H1 (cell line): ENCODE measurements at regions not wholly inside any gene's neighbourhood (a gene's known extent, or its start where the extent isn't known, plus 50 kb on each side); places are given as distances from the start of the nearest gene placed in this dataset.

ENCODE experiments used
- CTCF ChIA-PET: fragments of 300-600 bp; sonication (Branson Sonifier 250); formaldehyde crosslinking; loops from one replicate; lab custom pipeline; 2021; ENCODE audit not compliant: partially characterized antibody; lab: Charles Lee
- POLR2A ChIA-PET: fragments of 300-600 bp; sonication (Branson Sonifier 250); formaldehyde crosslinking; loops from one replicate; lab custom pipeline; 2021; ENCODE audit warnings: inconsistent platforms; ENCODE audit not compliant: partially characterized antibody; lab: Charles Lee
- DNase-seq, 2 experiments: peaks; one replicate each; pipeline versions ENCODE4 v3.0.0 to v3.0.0-alpha.2; 2010 to 2022; ENCODE audit warnings: low spot score in 2 of 2, low read depth in 1 of 2, mixed read lengths in 1 of 2
- FAIRE-seq: peaks from 2 replicates; lab custom pipeline; 2011; peaks lifted over from hg19 to GRCh38; lab: Jason Lieb, UNC
- H2AFZ ChIP-seq: 2 replicates; pipeline ENCODE4 v1.8.1; 2012; ENCODE audit warnings: low read length, inconsistent platforms
- H2AK5ac ChIP-seq: 2 replicates; pipeline ENCODE4 v1.6.1; 2013; ENCODE audit warnings: low read depth, low read length
- H2BK120ac ChIP-seq: replicated peaks from 2 replicates; pipeline ENCODE3; 2013; ENCODE audit warnings: low read depth, low read length, inconsistent platforms
- H2BK12ac ChIP-seq: 2 replicates; pipeline ENCODE4 v1.6.1; 2013; ENCODE audit warnings: low read depth, low read length
- H2BK15ac ChIP-seq: 2 replicates; pipeline ENCODE4 v1.6.1; 2013; ENCODE audit warnings: low read length
- H2BK20ac ChIP-seq: 2 replicates; pipeline ENCODE4 v1.6.1; 2013; ENCODE audit warnings: low read length
- H2BK5ac ChIP-seq: 2 replicates; pipeline ENCODE4 v1.6.1; 2013; ENCODE audit warnings: low read depth, low read length
- H3K14ac ChIP-seq: 2 replicates; pipeline ENCODE4 v1.6.1; 2013; ENCODE audit warnings: inconsistent platforms; ENCODE audit not compliant: insufficient read length
- H3K18ac ChIP-seq: 2 replicates; pipeline ENCODE4 v1.6.1; 2013; ENCODE audit warnings: low read length; ENCODE audit errors: extremely low read depth
- H3K23ac ChIP-seq: 2 replicates; pipeline ENCODE4 v1.6.1; 2013; ENCODE audit warnings: inconsistent platforms; ENCODE audit not compliant: insufficient read length
- H3K23me2 ChIP-seq: 2 replicates; pipeline ENCODE4 v1.6.1; 2013; ENCODE audit warnings: low read depth, low read length
- H3K27ac ChIP-seq: 2 replicates; pipeline ENCODE4 v1.6.1; 2011; ENCODE audit warnings: low read depth, low read length, inconsistent platforms
- H3K27me3 ChIP-seq, 4 experiments: replicated peaks in 1 of 4; 1 replicate in 1 of 4; 2 replicates in 3 of 4; pipeline versions ENCODE4 v1.6.1 to v1.8.1; 2011 to 2013; ENCODE audit warnings: low read length in 3 of 4, mild to moderate bottlenecking in 3 of 4, inconsistent platforms in 2 of 4, mixed read lengths in 2 of 4, moderate library complexity in 1 of 4; ENCODE audit not compliant: control insufficient read depth in 3 of 4, insufficient read depth in 3 of 4; ENCODE audit errors: extremely low read depth in 1 of 4
- H3K36me3 ChIP-seq, 4 experiments: 2 replicates each; pipeline versions ENCODE4 v1.6.1 to v1.8.1; 2011 to 2013; ENCODE audit warnings: mild to moderate bottlenecking in 4 of 4, low read length in 3 of 4, moderate library complexity in 2 of 4, control low read depth in 1 of 4, inconsistent platforms in 1 of 4; ENCODE audit not compliant: insufficient read depth in 4 of 4, control insufficient read depth in 2 of 4
- H3K4ac ChIP-seq: replicated peaks from 2 replicates; pipeline ENCODE3; 2013; ENCODE audit warnings: low read length, low read depth, mixed read lengths, inconsistent platforms; ENCODE audit not compliant: insufficient read length
- H3K4me1 ChIP-seq, 4 experiments: replicated peaks in 1 of 4; 1 replicate in 1 of 4; 2 replicates in 3 of 4; pipeline versions ENCODE4 v1.6.1 to v1.8.1; 2011 to 2013; ENCODE audit warnings: low read length in 3 of 4, inconsistent platforms in 2 of 4, mixed read lengths in 1 of 4; ENCODE audit not compliant: insufficient read depth in 4 of 4, control insufficient read depth in 3 of 4
- H3K4me2 ChIP-seq, 2 experiments: 2 replicates each; pipeline versions ENCODE4 v1.6.1 to v1.8.1; 2011 to 2013; ENCODE audit warnings: low read depth in 2 of 2, low read length in 2 of 2, control low read depth in 1 of 2, inconsistent platforms in 1 of 2, mild to moderate bottlenecking in 1 of 2; ENCODE audit not compliant: insufficient read depth in 1 of 2
- H3K4me3 ChIP-seq, 4 experiments: fragments of 200-600, 300-600 bp in 1 of 4; sonication (generic), shearing (Covaris generic), sonication (Bioruptor Twin) in 1 of 4; 2 replicates each; pipeline versions ENCODE4 v1.5.1 to v1.8.1; 2011 to 2016; ENCODE audit warnings: low read length in 4 of 4, low read depth in 3 of 4, control low read depth in 2 of 4, inconsistent platforms in 2 of 4, mild to moderate bottlenecking in 2 of 4, mixed read lengths in 1 of 4, moderate library complexity in 1 of 4; ENCODE audit not compliant: insufficient read depth in 2 of 4; ENCODE audit errors: extremely low read depth in 1 of 4
- H3K56ac ChIP-seq: replicated peaks from 2 replicates; pipeline ENCODE3; 2013; ENCODE audit warnings: low read depth, mild to moderate bottlenecking, mixed read lengths, low read length, inconsistent platforms; ENCODE audit not compliant: insufficient read length
- H3K79me1 ChIP-seq: 2 replicates; pipeline ENCODE4 v1.6.1; 2013; ENCODE audit warnings: low read depth, low read length, control low read depth
- H3K79me2 ChIP-seq, 2 experiments: 2 replicates each; pipeline versions ENCODE4 v1.6.1 to v1.8.1; 2012 to 2013; ENCODE audit warnings: low read length in 2 of 2, mild to moderate bottlenecking in 2 of 2, inconsistent platforms in 1 of 2; ENCODE audit not compliant: insufficient read depth in 2 of 2, control insufficient read depth in 1 of 2
- H3K9ac ChIP-seq, 4 experiments: replicated peaks in 1 of 4; 1 replicate in 1 of 4; 2 replicates in 3 of 4; pipeline versions ENCODE4 v1.6.1 to v1.8.1; 2011 to 2013; ENCODE audit warnings: low read depth in 3 of 4, low read length in 3 of 4, control low read depth in 2 of 4, mild to moderate bottlenecking in 2 of 4, moderate library complexity in 2 of 4, inconsistent platforms in 1 of 4; ENCODE audit errors: extremely low read depth in 1 of 4
- H3K9me3 ChIP-seq, 2 experiments: 2 replicates each; pipeline versions ENCODE4 v1.6.1 to v1.8.1; 2012 to 2013; ENCODE audit warnings: mild to moderate bottlenecking in 2 of 2, moderate library complexity in 2 of 2, control low read depth in 1 of 2, inconsistent platforms in 1 of 2, low read depth in 1 of 2, low read length in 1 of 2, mixed read lengths in 1 of 2; ENCODE audit not compliant: insufficient read depth in 2 of 2
- H4K20me1 ChIP-seq, 2 experiments: replicated peaks in 1 of 2; 2 replicates each; pipeline versions ENCODE3 to v1.8.1; 2011 to 2013; ENCODE audit warnings: inconsistent platforms in 2 of 2, low read length in 2 of 2, mild to moderate bottlenecking in 1 of 2; ENCODE audit not compliant: insufficient read depth in 2 of 2, control insufficient read depth in 1 of 2
- H4K5ac ChIP-seq: 2 replicates; pipeline ENCODE4 v1.6.1; 2013; ENCODE audit warnings: low read length, low read depth, mixed read lengths, inconsistent platforms; ENCODE audit not compliant: insufficient read length
- H4K8ac ChIP-seq: 2 replicates; pipeline ENCODE4 v1.8.0; 2013; ENCODE audit warnings: mild to moderate bottlenecking, moderate library complexity, low read length, inconsistent platforms; ENCODE audit not compliant: insufficient read depth; ENCODE audit errors: extremely low read depth
- H4K91ac ChIP-seq: replicated peaks from 2 replicates; pipeline ENCODE3; 2013; ENCODE audit warnings: low read length, mixed read lengths, inconsistent platforms; ENCODE audit not compliant: insufficient read length
- CREB1 ChIP-seq: IDR thresholded peaks from 2 replicates; pipeline ENCODE4 v1.6.1; 2012; ENCODE audit warnings: inconsistent platforms
- CTCF ChIP-seq, 3 experiments: IDR thresholded peaks; 1 replicate in 2 of 3; 2 replicates in 1 of 3; pipeline versions ENCODE4 v1.5.1 to v1.6.1; 2011; ENCODE audit warnings: low read length in 3 of 3, mild to moderate bottlenecking in 3 of 3, inconsistent platforms in 2 of 3, low read depth in 1 of 3, moderate library complexity in 1 of 3; ENCODE audit not compliant: insufficient read depth in 1 of 3; ENCODE audit errors: control extremely low read depth in 1 of 3
- GTF2F1 ChIP-seq: IDR thresholded peaks from 2 replicates; pipeline ENCODE4 v1.6.1; 2012; ENCODE audit warnings: low read depth, low read length, improper control_type of control experiment, borderline replicate concordance
- JUN ChIP-seq: IDR thresholded peaks from 2 replicates; pipeline ENCODE4 v1.6.1; 2011; ENCODE audit warnings: low read depth, mild to moderate bottlenecking, improper control_type of control experiment, low read length
- JUND ChIP-seq: IDR thresholded peaks from 2 replicates; pipeline ENCODE4 v1.6.1; 2011; ENCODE audit warnings: mild to moderate bottlenecking, improper control_type of control experiment, low read length
- NRF1 ChIP-seq: IDR thresholded peaks from 2 replicates; pipeline ENCODE4 v1.6.1; 2011; ENCODE audit warnings: mild to moderate bottlenecking, low read depth, low read length, improper control_type of control experiment
- POLR2A ChIP-seq, 2 experiments: IDR thresholded peaks; 1 replicate in 1 of 2; 2 replicates in 1 of 2; pipeline ENCODE4 v1.6.1; 2011; ENCODE audit warnings: low read depth in 2 of 2, low read length in 2 of 2, mild to moderate bottlenecking in 2 of 2; ENCODE audit errors: control extremely low read depth in 1 of 2
- SAP30 ChIP-seq: fragments of 300-600 bp; sonication (generic); IDR thresholded peaks from 2 replicates; pipeline ENCODE4 v1.7.1; 2012; ENCODE audit warnings: low read length, moderate library complexity, mild to moderate bottlenecking, inconsistent platforms; ENCODE audit not compliant: insufficient read depth, insufficient replicate concordance
- TBP ChIP-seq: IDR thresholded peaks from 2 replicates; pipeline ENCODE4 v1.6.1; 2011; ENCODE audit warnings: low read depth, low read length, improper control_type of control experiment
- YY1 ChIP-seq: IDR thresholded peaks from 2 replicates; pipeline ENCODE4 v1.6.1; 2011; ENCODE audit warnings: low read depth, mild to moderate bottlenecking, low read length
- WGBS, 2 experiments: shearing (Covaris generic) in 1 of 2; methylation state at CpG; one replicate each; pipeline versions ENCODE4 v1.1.6 to v1.1.7; 2013 to 2015; ENCODE audit warnings: low lambda C conversion rate in 2 of 2, mixed read lengths in 2 of 2, inconsistent platforms in 1 of 2, low coverage in 1 of 2, missing lambda C conversion rate in 1 of 2; ENCODE audit not compliant: insufficient replicate concordance in 2 of 2, insufficient coverage in 1 of 2, insufficient read length in 1 of 2; ENCODE audit errors: extremely low coverage in 1 of 2, missing lambda C conversion rate in 1 of 2; 5-methylcytosine and 5-hydroxymethylcytosine counted together
- TF ChIP-seq, protein P1 (sequence below): IDR thresholded peaks from 2 replicates; pipeline ENCODE4 v1.6.1; 2012; ENCODE audit warnings: low read length, inconsistent platforms

DNA sequence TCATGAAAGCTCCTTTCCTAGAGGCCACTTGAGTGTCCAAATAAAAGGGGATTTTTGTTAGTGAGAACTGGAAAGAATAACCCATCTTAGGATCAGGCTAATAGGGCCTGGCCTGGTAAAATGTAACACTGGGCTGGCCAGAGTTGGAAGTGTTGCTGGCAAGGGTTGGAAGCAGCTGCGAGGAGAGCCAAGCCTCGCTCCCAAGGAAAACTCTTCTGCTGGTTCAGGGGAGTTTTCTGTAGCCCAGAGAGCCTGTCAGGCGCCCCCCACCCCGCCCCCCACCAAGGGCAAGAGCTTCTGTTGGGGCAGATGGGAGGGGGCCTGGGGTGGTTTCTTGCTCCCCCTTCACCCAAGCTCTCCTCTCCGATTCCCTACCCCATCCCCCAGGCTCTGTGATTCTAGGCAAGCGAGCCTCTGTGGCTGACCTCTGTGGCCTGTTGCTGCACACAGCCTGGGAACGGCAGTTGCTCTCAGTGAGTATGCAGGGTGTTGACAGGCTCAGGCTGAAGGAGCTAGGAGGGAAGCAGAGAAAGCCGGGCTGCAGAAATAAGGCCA, 547.8 kb downstream of the CCDC171 start:
- Histone ChIP-seq H4K8ac (no peak overlapping the region), H2BK20ac (no peak overlapping the region), H2BK120ac (no peak overlapping the region), H2BK12ac (no peak overlapping the region), H3K9ac (no peak overlapping the region), H3K4me3 (no peak overlapping the region), H3K79me1 (no peaks in the 10 kb centered on the region), H4K91ac (no peak overlapping the region), H3K56ac (no peak overlapping the region), H3K4me1 (no peaks in the 10 kb centered on the region), H3K9me3 (no peaks in the 10 kb centered on the region), H3K27me3 (no peaks in the 10 kb centered on the region), H2AFZ (peak overlapping the region; percentile 65; the same call in 1 of the 2 replicates), H3K23me2 (no peaks in the 10 kb centered on the region), H2BK15ac (no peak overlapping the region), H3K79me2 (no peaks in the 10 kb centered on the region), H4K5ac (no peak overlapping the region), H3K27ac (no peak overlapping the region), H3K36me3 (no peaks in the 10 kb centered on the region), H4K20me1 (no peaks in the 10 kb centered on the region), H3K23ac (no peak overlapping the region), H2BK5ac (no peak overlapping the region), H3K18ac (no peak overlapping the region), H2AK5ac (no peak overlapping the region), H3K4ac (no peak overlapping the region), H3K4me2 (no peak overlapping the region), H3K14ac (no peak overlapping the region)
- 85% methylated on average over 6 of the region's 8 CpGs; no CpG with 5 or more reads in 1 of the 2 experiments for WGBS, 2 experiments
- ChIA-PET CTCF (interaction anchor here (1.3 to 1.8 kb wide), 5 partner anchors 8 to 61 kb away, joined by 3 to 6 read pairs (median 6); no protein-coding TSS in a partner anchor), POLR2A (no interaction called here)
- no peak for FAIRE-seq
- peak in 1 of 2 experiments; percentile 44 for DNase-seq
- TF ChIP-seq POLR2A (IDR thresholded peaks at IDR 0.05; ENCODE audit: control extremely low read depth in 1 of 2, low read depth in 2 of 2, low read length in 2 of 2) (no peak), SAP30 (no peak), JUN (no peak), GTF2F1 (no peak), JUND (no peak), TBP (no peak), NRF1 (no peak), YY1 (no peak), CREB1 (no peak), CTCF (IDR thresholded peaks at IDR 0.05; ENCODE audit: control extremely low read depth in 1 of 3, insufficient read depth in 1 of 3, low read depth in 1 of 3, low read length in 3 of 3) (no peak)
- TF ChIP-seq, protein P1, sequence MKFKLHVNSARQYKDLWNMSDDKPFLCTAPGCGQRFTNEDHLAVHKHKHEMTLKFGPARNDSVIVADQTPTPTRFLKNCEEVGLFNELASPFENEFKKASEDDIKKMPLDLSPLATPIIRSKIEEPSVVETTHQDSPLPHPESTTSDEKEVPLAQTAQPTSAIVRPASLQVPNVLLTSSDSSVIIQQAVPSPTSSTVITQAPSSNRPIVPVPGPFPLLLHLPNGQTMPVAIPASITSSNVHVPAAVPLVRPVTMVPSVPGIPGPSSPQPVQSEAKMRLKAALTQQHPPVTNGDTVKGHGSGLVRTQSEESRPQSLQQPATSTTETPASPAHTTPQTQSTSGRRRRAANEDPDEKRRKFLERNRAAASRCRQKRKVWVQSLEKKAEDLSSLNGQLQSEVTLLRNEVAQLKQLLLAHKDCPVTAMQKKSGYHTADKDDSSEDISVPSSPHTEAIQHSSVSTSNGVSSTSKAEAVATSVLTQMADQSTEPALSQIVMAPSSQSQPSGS: no peak
